ENCODE measurements at regions not wholly inside any gene's neighbourhood (a gene's known extent, or its start where the extent isn't known, plus 50 kb on each side); places are given as distances from the start of the nearest gene placed in this dataset.

DNA sequence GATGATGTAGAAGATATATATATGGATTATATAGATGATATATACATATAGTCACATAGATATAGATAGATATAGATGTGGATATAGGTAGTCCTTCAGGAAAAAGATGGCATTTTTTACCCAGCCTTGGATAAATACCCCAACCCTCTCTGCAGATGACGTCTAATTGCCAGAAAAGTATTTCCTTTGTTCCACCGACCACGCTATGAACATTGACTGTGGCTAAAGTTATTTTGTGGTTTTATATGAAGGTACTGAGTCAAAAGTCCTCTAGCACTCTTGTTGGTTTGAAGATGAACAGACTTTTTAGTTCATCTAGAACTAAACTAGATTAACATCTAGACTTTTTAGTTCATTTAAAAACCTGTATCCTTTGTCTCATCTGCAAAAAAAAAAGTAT, 207.7 kb downstream of the PLOD2 start:
- H2AFZ ChIP-seq (ENCODE audit: low read length), result no peak overlapping the region
- H3K27ac ChIP-seq (ENCODE audit: insufficient read depth, low read length), result no peak overlapping the region
- H3K4me1 ChIP-seq (ENCODE audit: control insufficient read depth, extremely low read depth, insufficient read depth, low read length), result no peaks in the 10 kb centered on the region
- H3K9me3 ChIP-seq (ENCODE audit: control insufficient read depth, insufficient read depth, low read depth, low read length), result no peaks in the 10 kb centered on the region
- H3K9ac ChIP-seq (ENCODE audit: insufficient read depth, low read length), result no peak overlapping the region
- no peaks in the 10 kb centered on the region for H3K36me3 ChIP-seq (ENCODE audit: control insufficient read depth, insufficient read depth, low read length)
- TF ChIP-seq, protein P1, sequence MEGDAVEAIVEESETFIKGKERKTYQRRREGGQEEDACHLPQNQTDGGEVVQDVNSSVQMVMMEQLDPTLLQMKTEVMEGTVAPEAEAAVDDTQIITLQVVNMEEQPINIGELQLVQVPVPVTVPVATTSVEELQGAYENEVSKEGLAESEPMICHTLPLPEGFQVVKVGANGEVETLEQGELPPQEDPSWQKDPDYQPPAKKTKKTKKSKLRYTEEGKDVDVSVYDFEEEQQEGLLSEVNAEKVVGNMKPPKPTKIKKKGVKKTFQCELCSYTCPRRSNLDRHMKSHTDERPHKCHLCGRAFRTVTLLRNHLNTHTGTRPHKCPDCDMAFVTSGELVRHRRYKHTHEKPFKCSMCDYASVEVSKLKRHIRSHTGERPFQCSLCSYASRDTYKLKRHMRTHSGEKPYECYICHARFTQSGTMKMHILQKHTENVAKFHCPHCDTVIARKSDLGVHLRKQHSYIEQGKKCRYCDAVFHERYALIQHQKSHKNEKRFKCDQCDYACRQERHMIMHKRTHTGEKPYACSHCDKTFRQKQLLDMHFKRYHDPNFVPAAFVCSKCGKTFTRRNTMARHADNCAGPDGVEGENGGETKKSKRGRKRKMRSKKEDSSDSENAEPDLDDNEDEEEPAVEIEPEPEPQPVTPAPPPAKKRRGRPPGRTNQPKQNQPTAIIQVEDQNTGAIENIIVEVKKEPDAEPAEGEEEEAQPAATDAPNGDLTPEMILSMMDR (conservative IDR thresholded peaks at IDR 0.05 in 1 of 2, IDR thresholded peaks at IDR 0.05 in 1 of 2; ENCODE audit: low read depth in 1 of 2, low read length in 2 of 2), result no peak
- no peak for TF ChIP-seq EZH2 (IDR thresholded peaks at IDR 0.05; ENCODE audit: low read length, missing control alignments)
- H3K79me2 ChIP-seq (ENCODE audit: control insufficient read depth, insufficient read depth, low read length), result no peaks in the 10 kb centered on the region
- no peaks in the 10 kb centered on the region for H4K20me1 ChIP-seq (ENCODE audit: control insufficient read depth, extremely low read depth, insufficient read depth, low read length)
- H3K4me2 ChIP-seq (ENCODE audit: extremely low read depth, insufficient read depth, low read length), result no peak overlapping the region
- no peak overlapping the region for H3K4me3 ChIP-seq (replicated peaks in 1 of 4; ENCODE audit: control extremely low read depth in 1 of 4, insufficient read depth in 1 of 4, low read depth in 3 of 4, low read length in 4 of 4)
- no peaks in the 10 kb centered on the region for H3K27me3 ChIP-seq (ENCODE audit: control insufficient read depth, insufficient read depth, low read length)
- peak in 1 of 2 donors; percentile 88 for DNase-seq (ENCODE audit: low read depth in 2 of 2)

DNA sequence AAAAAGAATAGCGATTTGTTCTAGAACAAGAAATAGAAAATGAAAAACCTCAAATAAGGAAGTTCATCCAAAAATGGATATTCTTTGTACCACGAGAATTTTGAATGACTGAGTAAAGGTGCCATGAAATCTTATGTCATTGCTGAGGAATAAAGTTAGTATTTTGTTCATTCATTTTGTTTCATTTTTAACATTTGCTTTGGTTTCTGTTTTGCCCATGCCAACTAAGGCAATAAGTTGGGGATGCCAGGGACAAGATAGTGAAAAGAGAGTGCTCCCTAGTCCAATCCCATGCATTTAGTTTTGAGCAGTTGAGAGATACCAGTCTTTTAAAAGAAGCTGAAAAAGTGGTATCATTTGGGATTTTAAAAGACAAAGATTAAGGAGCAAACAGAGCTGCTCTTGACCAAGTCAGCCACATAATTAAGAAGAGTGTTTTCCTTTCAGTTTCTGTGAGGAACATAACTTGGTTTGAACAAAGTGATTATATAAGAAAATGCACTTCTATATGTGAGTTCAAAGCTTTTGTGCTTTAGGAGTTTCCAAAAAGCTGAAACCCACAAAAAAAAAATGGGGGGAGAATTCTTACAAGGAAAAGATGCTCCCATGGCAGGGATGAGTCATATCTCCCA, 201.4 kb downstream of the PLOD2 start:
- H3K27ac ChIP-seq (ENCODE audit: insufficient read depth, low read length), result no peak overlapping the region
- H2AFZ ChIP-seq (ENCODE audit: low read length), result peak overlapping the region; percentile 16
- no peaks in the 10 kb centered on the region for H3K4me1 ChIP-seq (ENCODE audit: control insufficient read depth, extremely low read depth, insufficient read depth, low read length)
- H3K79me2 ChIP-seq (ENCODE audit: control insufficient read depth, insufficient read depth, low read length), result no peaks in the 10 kb centered on the region
- TF ChIP-seq EZH2 (IDR thresholded peaks at IDR 0.05; ENCODE audit: low read length, missing control alignments), result no peak
- TF ChIP-seq, protein P1 (conservative IDR thresholded peaks at IDR 0.05 in 1 of 2, IDR thresholded peaks at IDR 0.05 in 1 of 2; ENCODE audit: low read depth in 1 of 2, low read length in 2 of 2), result no peak
- peak in 1 of 2 donors; percentile 16 for DNase-seq (ENCODE audit: low read depth in 2 of 2)
- no peaks in the 10 kb centered on the region for H3K36me3 ChIP-seq (ENCODE audit: control insufficient read depth, insufficient read depth, low read length)
- no peaks in the 10 kb centered on the region for H3K27me3 ChIP-seq (ENCODE audit: control insufficient read depth, insufficient read depth, low read length)
- no peaks in the 10 kb centered on the region for H4K20me1 ChIP-seq (ENCODE audit: control insufficient read depth, extremely low read depth, insufficient read depth, low read length)
- peak overlapping the region; percentile 17 for H3K4me2 ChIP-seq (ENCODE audit: extremely low read depth, insufficient read depth, low read length)
- H3K4me3 ChIP-seq (replicated peaks in 1 of 4; ENCODE audit: control extremely low read depth in 1 of 4, insufficient read depth in 1 of 4, low read depth in 3 of 4, low read length in 4 of 4), result no peak overlapping the region
- no peak overlapping the region for H3K9ac ChIP-seq (ENCODE audit: insufficient read depth, low read length)
- no peaks in the 10 kb centered on the region for H3K9me3 ChIP-seq (ENCODE audit: control insufficient read depth, insufficient read depth, low read depth, low read length)

DNA sequence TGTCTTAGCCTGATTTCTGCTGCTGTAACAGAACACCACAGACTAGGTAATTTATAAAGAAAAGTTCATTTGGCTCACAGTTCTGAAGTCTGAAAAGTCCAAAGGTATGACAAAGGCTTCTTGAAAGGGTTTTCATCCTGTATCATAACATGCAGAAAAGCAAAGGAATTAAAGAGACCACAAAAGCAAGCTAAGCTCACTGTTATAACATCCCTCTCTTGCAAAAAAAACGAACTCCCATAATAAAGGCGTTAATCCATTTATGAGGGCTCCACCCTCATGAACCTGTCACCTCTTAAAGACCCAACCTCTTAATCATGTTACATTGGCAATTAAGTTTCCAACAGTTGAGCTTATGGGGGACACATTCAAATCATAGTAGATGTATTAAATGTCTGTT, 197.9 kb downstream of the PLOD2 start:
- Histone ChIP-seq H3K9ac (ENCODE audit: insufficient read depth, low read length) (no peak overlapping the region), H3K27me3 (ENCODE audit: control insufficient read depth, insufficient read depth, low read length) (no peaks in the 10 kb centered on the region), H3K79me2 (ENCODE audit: control insufficient read depth, insufficient read depth, low read length) (no peaks in the 10 kb centered on the region), H3K4me1 (ENCODE audit: control insufficient read depth, extremely low read depth, insufficient read depth, low read length) (no peaks in the 10 kb centered on the region), H4K20me1 (ENCODE audit: control insufficient read depth, extremely low read depth, insufficient read depth, low read length) (no peaks in the 10 kb centered on the region), H3K27ac (ENCODE audit: insufficient read depth, low read length) (no peak overlapping the region), H3K9me3 (ENCODE audit: control insufficient read depth, insufficient read depth, low read depth, low read length) (no peaks in the 10 kb centered on the region), H3K4me3 (replicated peaks in 1 of 4; ENCODE audit: control extremely low read depth in 1 of 4, insufficient read depth in 1 of 4, low read depth in 3 of 4, low read length in 4 of 4) (no peak overlapping the region), H3K36me3 (ENCODE audit: control insufficient read depth, insufficient read depth, low read length) (no peaks in the 10 kb centered on the region), H2AFZ (ENCODE audit: low read length) (no peak overlapping the region), H3K4me2 (ENCODE audit: extremely low read depth, insufficient read depth, low read length) (no peak overlapping the region)
- no peak for TF ChIP-seq EZH2 (IDR thresholded peaks at IDR 0.05; ENCODE audit: low read length, missing control alignments)
- TF ChIP-seq, protein P1 (conservative IDR thresholded peaks at IDR 0.05 in 1 of 2, IDR thresholded peaks at IDR 0.05 in 1 of 2; ENCODE audit: low read depth in 1 of 2, low read length in 2 of 2), result no peak
- no peak for DNase-seq (ENCODE audit: low read depth in 2 of 2)
